Mucosa of descending colon (tissue), 3 donors: ENCODE measurements at regions not wholly inside any gene's neighbourhood (a gene's known extent, or its start where the extent isn't known, plus 50 kb on each side); places are given as distances from the start of the nearest gene placed in this dataset.

Source experiments
- ATAC-seq: fragments of 200-7000 bp; cut with Tn5 transposase; one replicate; pipeline ENCODE4 v1.9.1; 2020; ENCODE audit warnings: mild to moderate bottlenecking, moderate library complexity
- DNase-seq, 3 donors: peaks; one replicate each; pipeline ENCODE4 v3.0.0-alpha.2; 2020
- H3K36me3 ChIP-seq: fragments of 200-600 bp; one replicate; pipeline ENCODE4 v1.8.0; 2021; ENCODE audit warnings: low read depth, mild to moderate bottlenecking
- H3K4me1 ChIP-seq: fragments of 200-600 bp; one replicate; pipeline ENCODE4 v1.8.0; 2021; ENCODE audit warnings: low read depth, mild to moderate bottlenecking
- H3K4me3 ChIP-seq: fragments of 200-600 bp; one replicate; pipeline ENCODE4 v1.8.0; 2021; ENCODE audit warnings: mild to moderate bottlenecking
- H3K9me3 ChIP-seq: fragments of 200-600 bp; one replicate; pipeline ENCODE4 v1.8.0; 2021; ENCODE audit warnings: mild to moderate bottlenecking
- CTCF ChIP-seq: fragments of 200-600 bp; IDR thresholded peaks from one replicate; pipeline ENCODE4 v1.8.0; 2022; ENCODE audit warnings: antibody characterized with exemption, mild to moderate bottlenecking
- intact Hi-C, 2 donors: fragments of 100-400 bp; cut with DNase I in 1 of 2; cut with micrococcal nuclease in 1 of 2; formaldehyde crosslinking; loops; one replicate each; pipeline versions ENCODE4 v1.11.0 to v1.11.1; 2022; cut with DNase I, micrococcal nuclease
- donor health status: DM: no; HTN: no; CAD: no; lungs with moderate emphysema.
- donor health status: DM: no; HTN: no; CAD: no.
- donor health status: DM: no; HTN: yes; CAD: no.

GRCh38 chr10:56871160-56871668, 510.2 kb upstream of the ZWINT start:
- no peak for DNase-seq
- no peak overlapping the region for H3K4me3 ChIP-seq
- H3K4me1 ChIP-seq: no peaks in the 10 kb centered on the region
- no peaks in the 10 kb centered on the region for H3K9me3 ChIP-seq
- intact Hi-C loops: no loop called here
- H3K36me3 ChIP-seq: no peaks in the 10 kb centered on the region
- TF ChIP-seq CTCF: no peak
- no peak for ATAC-seq

GRCh38 chr10:56867236-56867635, 506.2 kb upstream of the ZWINT start:
- Histone ChIP-seq H3K4me1 (no peaks in the 10 kb centered on the region), H3K36me3 (no peaks in the 10 kb centered on the region), H3K4me3 (no peak overlapping the region), H3K9me3 (no peaks in the 10 kb centered on the region)
- no peak for TF ChIP-seq CTCF
- DNase-seq (no peak), ATAC-seq (no peak)
- intact Hi-C loops: no loop called here

GRCh38 chr10:56856569-56856968, 495.5 kb upstream of the ZWINT start:
- ATAC-seq: no peak
- no peak for DNase-seq
- H3K36me3 ChIP-seq: no peaks in the 10 kb centered on the region
- no peak overlapping the region for H3K4me3 ChIP-seq
- intact Hi-C loops: no loop called here
- TF ChIP-seq CTCF: no peak
- no peaks in the 10 kb centered on the region for H3K4me1 ChIP-seq
- no peaks in the 10 kb centered on the region for H3K9me3 ChIP-seq

GRCh38 chr10:56844978-56845529, 484.0 kb upstream of the ZWINT start:
- H3K9me3 ChIP-seq: no peaks in the 10 kb centered on the region
- no peak for TF ChIP-seq CTCF
- intact Hi-C loops: no loop called here
- no peaks in the 10 kb centered on the region for H3K4me1 ChIP-seq
- DNase-seq (no peak), ATAC-seq (no peak)
- H3K36me3 ChIP-seq: no peaks in the 10 kb centered on the region
- no peak overlapping the region for H3K4me3 ChIP-seq

- Histone ChIP-seq H3K4me1 (no peaks in the 10 kb centered on the region), H3K36me3 (no peaks in the 10 kb centered on the region), H3K4me3 (no peak overlapping the region), H3K9me3 (no peaks in the 10 kb centered on the region)
- intact Hi-C loops: no loop called here
- no peak for TF ChIP-seq CTCF
- ATAC-seq (no peak), DNase-seq (no peak)
Observed at GRCh38 chr10:56836659-56837058, 475.6 kb upstream of the ZWINT start.

GRCh38 chr10:56831681-56832080, 470.6 kb upstream of the ZWINT start:
- ATAC-seq (no peak), DNase-seq (no peak)
- intact Hi-C loops: no loop called here
- H3K4me1 ChIP-seq: no peaks in the 10 kb centered on the region
- no peak for TF ChIP-seq CTCF
- H3K4me3 ChIP-seq: no peak overlapping the region
- H3K9me3 ChIP-seq: no peaks in the 10 kb centered on the region
- H3K36me3 ChIP-seq: no peaks in the 10 kb centered on the region
